ENCODE measurements at regions not wholly inside any gene's neighbourhood (a gene's known extent, or its start where the extent isn't known, plus 50 kb on each side); places are given as distances from the start of the nearest gene placed in this dataset.

DNA sequence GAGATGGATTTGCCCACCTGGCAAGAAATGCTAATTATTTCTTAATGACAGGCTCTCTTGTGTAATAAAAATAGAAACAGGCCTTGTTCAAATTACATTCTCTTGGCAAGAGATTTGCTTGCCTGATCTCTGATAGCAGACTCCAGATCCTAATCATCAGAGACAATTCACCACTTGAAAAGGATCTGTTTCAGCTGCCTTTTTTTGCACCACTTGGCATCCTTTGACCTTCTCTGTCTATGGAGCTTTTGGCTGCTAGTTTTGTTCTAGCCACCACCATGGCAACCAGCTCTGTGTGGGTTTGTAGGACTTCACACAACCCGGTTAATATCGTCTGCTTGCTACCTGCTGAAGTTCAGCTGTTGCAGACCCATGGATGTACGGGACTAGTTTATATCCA is 241.1 kb upstream of the TLL1 start:
- no peak overlapping the region for H3K9ac ChIP-seq
- H3K4me1 ChIP-seq (ENCODE audit: insufficient read depth): no peaks in the 10 kb centered on the region
- H3K79me2 ChIP-seq (ENCODE audit: insufficient read depth): no peaks in the 10 kb centered on the region
- H2AFZ ChIP-seq: no peak overlapping the region
- no peak for DNase-seq
- H3K36me3 ChIP-seq (ENCODE audit: low read depth): no peaks in the 10 kb centered on the region
- in situ Hi-C loops (cut with MboI): no loop called here
- no peaks in the 10 kb centered on the region for H4K20me1 ChIP-seq (ENCODE audit: insufficient read depth)
- no peaks in the 10 kb centered on the region for H3K27me3 ChIP-seq (replicated peaks; ENCODE audit: insufficient read depth)
- no peak overlapping the region for H3K4me2 ChIP-seq (ENCODE audit: unreplicated experiment)
- no peaks in the 10 kb centered on the region for H3K9me2 ChIP-seq (ENCODE audit: insufficient read depth)
- no peaks in the 10 kb centered on the region for H3K9me3 ChIP-seq (ENCODE audit: low read depth)
- H3K4me3 ChIP-seq: no peak overlapping the region
- WGBS, 2 experiments (ENCODE audit: low coverage in 1 of 2, low lambda C conversion rate in 2 of 2, missing lambda C conversion rate in 2 of 2): 4 to 9% methylated on average over 3 of the region's 3 CpGs
- TF ChIP-seq EZH2 (IDR thresholded peaks at IDR 0.05; ENCODE audit: insufficient read depth, poor library complexity, severe bottlenecking) (no peak), EZH2phosphoT487 (IDR thresholded peaks at IDR 0.05; ENCODE audit: insufficient read depth, low read depth) (no peak)
- no peaks in the 10 kb centered on the region for H3F3A ChIP-seq (ENCODE audit: insufficient read depth)
- no peak overlapping the region for H3K27ac ChIP-seq

DNA sequence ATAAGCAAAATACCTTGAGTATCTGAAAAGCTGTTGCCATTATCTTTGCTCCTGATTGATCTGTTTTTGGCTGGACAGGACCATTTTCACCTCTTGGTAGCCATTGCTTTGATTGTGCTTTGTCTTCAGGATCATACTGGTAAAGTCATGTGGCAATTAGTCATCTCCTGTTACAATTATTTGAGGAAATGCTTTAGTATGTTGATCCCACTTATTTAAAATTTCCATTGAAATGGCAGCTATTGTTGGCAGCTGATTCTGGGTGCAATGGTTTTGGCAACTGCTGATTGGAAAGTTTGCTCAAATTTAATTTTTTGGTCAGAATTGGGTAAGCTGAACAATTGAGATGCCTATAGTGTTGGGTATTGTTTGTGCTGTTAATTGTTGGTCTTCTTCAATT is 238.3 kb upstream of the TLL1 start:
- no peak overlapping the region for H3K4me3 ChIP-seq
- H3K79me2 ChIP-seq (ENCODE audit: insufficient read depth): no peaks in the 10 kb centered on the region
- H3K27ac ChIP-seq: no peak overlapping the region
- in situ Hi-C loops (cut with MboI): no loop called here
- no peaks in the 10 kb centered on the region for H4K20me1 ChIP-seq (ENCODE audit: insufficient read depth)
- H3K4me2 ChIP-seq (ENCODE audit: unreplicated experiment): no peak overlapping the region
- no peak for TF ChIP-seq EZH2 (IDR thresholded peaks at IDR 0.05; ENCODE audit: insufficient read depth, poor library complexity, severe bottlenecking)
- no peak for TF ChIP-seq EZH2phosphoT487 (IDR thresholded peaks at IDR 0.05; ENCODE audit: insufficient read depth, low read depth)
- H3K9me3 ChIP-seq (ENCODE audit: low read depth): no peaks in the 10 kb centered on the region
- H3K27me3 ChIP-seq (replicated peaks; ENCODE audit: insufficient read depth): no peaks in the 10 kb centered on the region
- H3K36me3 ChIP-seq (ENCODE audit: low read depth): no peaks in the 10 kb centered on the region
- no peak overlapping the region for H2AFZ ChIP-seq
- no peaks in the 10 kb centered on the region for H3K9me2 ChIP-seq (ENCODE audit: insufficient read depth)
- H3K9ac ChIP-seq: no peak overlapping the region
- DNase-seq: no peak
- H3K4me1 ChIP-seq (ENCODE audit: insufficient read depth): no peaks in the 10 kb centered on the region
- H3F3A ChIP-seq (ENCODE audit: insufficient read depth): no peaks in the 10 kb centered on the region

DNA sequence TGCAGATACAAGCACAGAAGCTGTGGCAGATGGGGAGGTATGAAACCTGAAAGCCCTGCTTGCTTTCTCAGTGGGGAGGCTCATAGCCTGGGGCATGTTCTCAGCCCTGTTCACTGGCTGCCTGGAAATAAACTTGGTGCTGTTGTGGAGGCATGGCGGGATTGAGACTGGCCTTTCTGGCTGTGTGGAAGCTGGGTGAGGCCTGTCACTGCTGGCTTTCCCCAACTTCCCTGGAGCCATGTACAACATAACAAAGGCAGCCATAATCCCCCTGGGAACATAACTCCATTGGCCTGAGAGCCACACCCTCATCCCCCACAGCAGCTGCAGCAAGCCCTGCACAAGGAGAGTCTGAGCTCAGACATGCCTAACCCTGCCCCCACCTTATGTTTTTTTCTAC is 237.7 kb upstream of the TLL1 start:
- Histone ChIP-seq H2AFZ (no peak overlapping the region), H3F3A (ENCODE audit: insufficient read depth) (no peaks in the 10 kb centered on the region), H3K4me2 (ENCODE audit: unreplicated experiment) (no peak overlapping the region), H3K27ac (no peak overlapping the region), H3K9ac (no peak overlapping the region), H3K79me2 (ENCODE audit: insufficient read depth) (no peaks in the 10 kb centered on the region), H3K36me3 (ENCODE audit: low read depth) (no peaks in the 10 kb centered on the region), H3K4me3 (no peak overlapping the region), H3K9me2 (ENCODE audit: insufficient read depth) (no peaks in the 10 kb centered on the region), H3K4me1 (ENCODE audit: insufficient read depth) (no peaks in the 10 kb centered on the region), H3K27me3 (replicated peaks; ENCODE audit: insufficient read depth) (no peaks in the 10 kb centered on the region), H4K20me1 (ENCODE audit: insufficient read depth) (no peaks in the 10 kb centered on the region), H3K9me3 (ENCODE audit: low read depth) (no peaks in the 10 kb centered on the region)
- 23 to 25% methylated on average over 1 of the region's 1 CpG for WGBS, 2 experiments (ENCODE audit: low coverage in 1 of 2, low lambda C conversion rate in 2 of 2, missing lambda C conversion rate in 2 of 2)
- in situ Hi-C loops (cut with MboI): no loop called here
- DNase-seq: no peak
- TF ChIP-seq EZH2 (IDR thresholded peaks at IDR 0.05; ENCODE audit: insufficient read depth, poor library complexity, severe bottlenecking) (no peak), EZH2phosphoT487 (IDR thresholded peaks at IDR 0.05; ENCODE audit: insufficient read depth, low read depth) (no peak)

DNA sequence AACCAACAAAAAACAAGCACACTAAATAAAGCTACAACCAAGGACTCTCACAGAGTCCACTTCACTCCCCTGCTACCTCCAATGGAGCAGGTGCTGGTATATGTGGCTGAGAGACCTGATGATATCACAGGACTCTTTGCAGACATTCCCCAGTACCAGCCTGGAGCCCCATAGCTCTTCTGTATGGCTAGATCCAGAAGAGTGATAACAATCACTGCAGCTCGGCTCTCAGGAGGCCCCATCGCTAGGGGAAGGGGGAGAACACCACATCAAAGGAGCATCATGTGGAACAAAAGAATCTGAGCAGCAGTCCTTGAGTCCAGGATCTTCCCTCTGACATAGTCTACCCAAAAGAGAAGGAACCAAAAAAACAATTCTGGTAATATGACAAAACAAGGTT is 237.1 kb upstream of the TLL1 start:
- H3K79me2 ChIP-seq (ENCODE audit: insufficient read depth): no peaks in the 10 kb centered on the region
- TF ChIP-seq EZH2phosphoT487 (IDR thresholded peaks at IDR 0.05; ENCODE audit: insufficient read depth, low read depth) (no peak), EZH2 (IDR thresholded peaks at IDR 0.05; ENCODE audit: insufficient read depth, poor library complexity, severe bottlenecking) (no peak)
- no peak overlapping the region for H3K9ac ChIP-seq
- in situ Hi-C loops (cut with MboI): no loop called here
- no peaks in the 10 kb centered on the region for H3K9me2 ChIP-seq (ENCODE audit: insufficient read depth)
- no peaks in the 10 kb centered on the region for H3K36me3 ChIP-seq (ENCODE audit: low read depth)
- H2AFZ ChIP-seq: no peak overlapping the region
- H3K27me3 ChIP-seq (replicated peaks; ENCODE audit: insufficient read depth): no peaks in the 10 kb centered on the region
- no peak overlapping the region for H3K4me2 ChIP-seq (ENCODE audit: unreplicated experiment)
- H3K4me1 ChIP-seq (ENCODE audit: insufficient read depth): no peaks in the 10 kb centered on the region
- H3K27ac ChIP-seq: no peak overlapping the region
- no peaks in the 10 kb centered on the region for H4K20me1 ChIP-seq (ENCODE audit: insufficient read depth)
- no peaks in the 10 kb centered on the region for H3K9me3 ChIP-seq (ENCODE audit: low read depth)
- no peak for DNase-seq
- WGBS, 2 experiments (ENCODE audit: low coverage in 1 of 2, low lambda C conversion rate in 2 of 2, missing lambda C conversion rate in 2 of 2): 23 to 31% methylated on average over 2 of the region's 2 CpGs
- no peaks in the 10 kb centered on the region for H3F3A ChIP-seq (ENCODE audit: insufficient read depth)
- no peak overlapping the region for H3K4me3 ChIP-seq

DNA sequence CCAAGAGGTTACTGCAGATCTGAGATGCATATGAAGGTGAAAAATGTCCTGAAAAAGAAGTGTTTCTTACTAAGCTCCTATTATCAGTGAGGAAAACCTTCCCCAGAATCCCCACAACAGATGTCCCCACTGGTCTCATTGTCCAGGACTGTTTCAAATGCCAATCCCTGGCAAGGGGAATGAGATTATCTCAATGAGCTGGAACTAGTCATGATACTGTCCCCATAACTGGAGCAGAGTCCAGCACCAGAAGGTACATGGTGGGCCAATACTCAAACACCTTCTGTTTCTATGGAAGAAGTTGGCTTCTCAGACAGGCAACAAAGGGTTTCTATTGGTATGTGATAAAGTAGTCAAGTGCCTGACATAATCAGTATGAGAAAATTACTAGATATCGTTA is 221.1 kb upstream of the TLL1 start:
- in situ Hi-C loops (cut with MboI): no loop called here

More for the DNA sequence above, 221.1 kb upstream of the TLL1 start:
- no peaks in the 10 kb centered on the region for H4K20me1 ChIP-seq (ENCODE audit: insufficient read depth)
- H3K9ac ChIP-seq: no peak overlapping the region
- H3K4me1 ChIP-seq (ENCODE audit: insufficient read depth): no peaks in the 10 kb centered on the region
- H3K9me2 ChIP-seq (ENCODE audit: insufficient read depth): no peaks in the 10 kb centered on the region
- H3K4me2 ChIP-seq (ENCODE audit: unreplicated experiment): no peak overlapping the region
- TF ChIP-seq EZH2phosphoT487 (IDR thresholded peaks at IDR 0.05; ENCODE audit: insufficient read depth, low read depth): no peak
- no peak for TF ChIP-seq EZH2 (IDR thresholded peaks at IDR 0.05; ENCODE audit: insufficient read depth, poor library complexity, severe bottlenecking)
- no peaks in the 10 kb centered on the region for H3F3A ChIP-seq (ENCODE audit: insufficient read depth)
- H3K27me3 ChIP-seq (replicated peaks; ENCODE audit: insufficient read depth): no peaks in the 10 kb centered on the region
- H3K27ac ChIP-seq: no peak overlapping the region
- H3K9me3 ChIP-seq (ENCODE audit: low read depth): no peaks in the 10 kb centered on the region
- H3K4me3 ChIP-seq: no peak overlapping the region
- H3K36me3 ChIP-seq (ENCODE audit: low read depth): no peaks in the 10 kb centered on the region
- no peaks in the 10 kb centered on the region for H3K79me2 ChIP-seq (ENCODE audit: insufficient read depth)
- no peak overlapping the region for H2AFZ ChIP-seq
- DNase-seq: no peak
- whole genome bisulfite sequencing, 2 experiments (ENCODE audit: low coverage in 1 of 2, low lambda C conversion rate in 2 of 2, missing lambda C conversion rate in 2 of 2): 21 to 33% methylated on average over 1 of the region's 1 CpG
